Aorta (tissue), 5 donors: ENCODE measurements at regions not wholly inside any gene's neighbourhood (a gene's known extent, or its start where the extent isn't known, plus 50 kb on each side); places are given as distances from the start of the nearest gene placed in this dataset.

Experiments used
- ATAC-seq: fragments of 200-7000 bp; cut with Tn5 transposase; one replicate; pipeline ENCODE4 v1.9.1; 2022; ENCODE audit warnings: moderate library complexity; ENCODE audit not compliant: low FRiP score
- DNase-seq, 2 donors: peaks; one replicate each; pipeline ENCODE4 v3.0.0-alpha.2; 2020
- H3K27ac ChIP-seq, 2 donors: one replicate each; pipeline ENCODE4 v1.5.1; 2013; ENCODE audit warnings: low read length in 2 of 2, mild to moderate bottlenecking in 2 of 2, moderate library complexity in 2 of 2, control low read depth in 1 of 2, inconsistent platforms in 1 of 2, low read depth in 1 of 2
- H3K27me3 ChIP-seq, 2 donors: one replicate each; pipeline ENCODE4 v1.6.1; 2013; ENCODE audit warnings: control low read depth in 1 of 2, low read length in 1 of 2, mild to moderate bottlenecking in 1 of 2, moderate library complexity in 1 of 2; ENCODE audit not compliant: insufficient read depth in 2 of 2, control insufficient read depth in 1 of 2
- H3K36me3 ChIP-seq, 2 donors: one replicate each; pipeline ENCODE4 v1.6.1; 2013; ENCODE audit warnings: control low read depth in 1 of 2, low read length in 1 of 2, mild to moderate bottlenecking in 1 of 2; ENCODE audit not compliant: insufficient read depth in 2 of 2, control insufficient read depth in 1 of 2
- H3K4me1 ChIP-seq, 2 donors: one replicate each; pipeline ENCODE4 v1.6.1; 2013; ENCODE audit warnings: low read length in 2 of 2, control low read depth in 1 of 2, mild to moderate bottlenecking in 1 of 2, moderate library complexity in 1 of 2; ENCODE audit not compliant: insufficient read depth in 2 of 2, control insufficient read depth in 1 of 2
- H3K4me3 ChIP-seq, 2 donors: one replicate each; pipeline ENCODE4 v1.5.1; 2013; ENCODE audit warnings: low read length in 2 of 2, control low read depth in 1 of 2, mild to moderate bottlenecking in 1 of 2
- H3K9me3 ChIP-seq: one replicate; pipeline ENCODE4 v1.6.1; 2013; ENCODE audit warnings: mild to moderate bottlenecking, low read length; ENCODE audit not compliant: control insufficient read depth
- WGBS, 2 donors: extraction: QIAGEN DNeasy Blood & Tissue Kit; methylation state at CpG; one replicate each; pipeline ENCODE4 v1.1.7; 2013; 5-methylcytosine and 5-hydroxymethylcytosine counted together
- intact Hi-C, 2 donors: fragments of 100-400 bp; cut with DNase I; formaldehyde crosslinking; loops; one replicate each; pipeline versions ENCODE4 v1.14.2 to v1.15.0; 2022
- donor health status: healthy with polysubstance abuse.
- donor health status: Bipolar disorder and iron deficiency.
- donor health status: DM: no; HTN: no; CAD: no.
- donor health status: DM: no; HTN: no; CAD: no.
- donor health status: DM: yes; HTN: yes; CAD: no.

DNA sequence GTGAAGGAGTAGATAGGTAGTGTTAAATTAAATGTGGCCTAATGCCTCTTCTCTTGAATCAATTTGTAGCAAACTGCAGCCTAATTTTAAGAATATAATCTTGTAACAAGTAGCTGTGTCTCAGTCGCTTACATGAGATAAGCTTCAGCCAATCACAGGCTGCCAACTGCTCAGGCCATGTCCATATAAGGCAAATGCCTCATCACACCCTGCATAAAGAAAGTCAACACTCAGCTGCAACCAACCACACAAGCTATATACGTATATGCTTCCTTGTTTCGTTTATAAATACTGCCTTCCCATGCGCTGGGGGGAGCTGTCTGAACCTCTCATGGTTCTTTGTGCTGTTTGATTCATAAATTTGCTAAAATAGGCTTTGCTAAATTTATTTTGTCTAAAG, 476.3 kb downstream of the TRIB2 start:
- intact Hi-C loops, result no loop called here
- H3K27ac ChIP-seq, result no peak overlapping the region
- no peaks in the 10 kb centered on the region for H3K9me3 ChIP-seq
- no peak for ATAC-seq
- H3K36me3 ChIP-seq, result no peaks in the 10 kb centered on the region
- H3K4me3 ChIP-seq, result no peak overlapping the region
- no peaks in the 10 kb centered on the region for H3K27me3 ChIP-seq
- H3K4me1 ChIP-seq, result no peaks in the 10 kb centered on the region
- 35 to 38% methylated on average over 4 of the region's 4 CpGs for WGBS, 2 donors
- no peak for DNase-seq

- 5 to 9% methylated on average over 1 of the region's 1 CpG for WGBS, 2 donors
- Histone ChIP-seq H3K4me3 (no peak overlapping the region), H3K4me1 (no peaks in the 10 kb centered on the region), H3K27me3 (no peaks in the 10 kb centered on the region), H3K9me3 (no peaks in the 10 kb centered on the region), H3K27ac (no peak overlapping the region), H3K36me3 (no peaks in the 10 kb centered on the region)
- ATAC-seq (no peak), DNase-seq (no peak)
- intact Hi-C loops, result no loop called here
Measured at GRCh38 chr2:13193900-13194299, 477.2 kb downstream of the TRIB2 start.

DNA sequence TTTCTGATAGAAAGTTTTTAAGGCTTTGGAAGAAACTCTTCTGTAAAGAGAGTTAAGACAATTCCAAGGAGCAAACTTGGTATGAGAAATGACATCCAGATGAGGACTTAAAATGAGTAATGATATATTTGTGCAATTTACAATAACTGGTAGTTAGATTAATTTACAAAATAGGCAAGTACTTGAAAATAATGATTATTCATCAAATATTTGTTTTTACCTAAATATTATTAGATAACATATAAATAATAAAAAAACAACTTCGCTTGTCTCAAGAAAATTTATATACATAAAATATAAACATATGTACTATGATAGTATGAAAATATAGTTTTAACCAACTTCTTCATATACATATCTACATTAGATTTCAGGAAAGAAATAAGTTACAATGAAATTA, 478.5 kb downstream of the TRIB2 start:
- no peaks in the 10 kb centered on the region for H3K36me3 ChIP-seq
- no peaks in the 10 kb centered on the region for H3K27me3 ChIP-seq
- no peak overlapping the region for H3K4me3 ChIP-seq
- no peaks in the 10 kb centered on the region for H3K4me1 ChIP-seq
- no peak for DNase-seq
- intact Hi-C loops, result no loop called here
- 83 to 91% methylated on average over 1 of the region's 1 CpG for WGBS, 2 donors
- H3K27ac ChIP-seq, result no peak overlapping the region
- H3K9me3 ChIP-seq, result no peaks in the 10 kb centered on the region
- no peak for ATAC-seq

DNA sequence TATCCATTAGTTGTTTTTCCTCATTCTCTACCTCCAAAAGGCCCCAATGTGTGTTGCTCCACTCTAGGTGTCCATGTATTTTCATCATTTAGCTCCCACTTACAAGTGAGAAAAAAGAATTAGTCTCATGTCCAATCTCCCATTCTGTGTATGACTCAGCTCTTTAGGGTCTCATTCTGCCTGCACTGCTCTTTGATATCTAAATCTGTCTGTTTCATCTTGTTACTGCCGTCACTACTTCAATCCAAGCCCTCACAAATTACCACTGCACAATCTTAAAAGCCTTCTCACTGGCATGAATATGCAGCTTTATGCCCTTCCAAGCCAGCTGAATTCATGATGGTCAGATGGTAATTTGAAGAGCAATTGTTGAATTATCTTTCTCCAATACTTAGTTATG, 480.5 kb downstream of the TRIB2 start:
- intact Hi-C loops, result no loop called here
- no peak for DNase-seq
- Histone ChIP-seq H3K4me1 (no peaks in the 10 kb centered on the region), H3K27ac (no peak overlapping the region), H3K4me3 (no peak overlapping the region), H3K27me3 (no peaks in the 10 kb centered on the region), H3K36me3 (no peaks in the 10 kb centered on the region), H3K9me3 (no peaks in the 10 kb centered on the region)
- 46 to 48% methylated on average over 1 of the region's 1 CpG for WGBS, 2 donors
- no peak for ATAC-seq

DNA sequence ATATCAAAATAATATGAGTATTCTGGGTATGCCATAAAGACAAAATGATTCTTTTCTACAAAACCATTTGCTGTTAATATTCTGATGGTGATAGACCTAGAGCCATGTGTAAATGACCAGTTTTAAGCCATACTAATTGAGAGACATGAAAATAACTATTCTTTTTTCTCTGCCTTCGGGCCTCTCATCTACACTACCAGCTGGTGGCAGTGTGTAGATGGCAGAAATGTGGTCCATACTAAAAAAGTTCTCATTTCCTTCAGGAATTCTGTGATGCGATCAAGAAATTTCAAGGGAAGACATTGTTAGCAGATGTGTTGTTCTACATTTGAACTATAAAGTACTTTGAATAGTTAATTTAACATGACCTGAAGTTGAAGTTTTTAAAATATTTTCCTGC, 485.2 kb downstream of the TRIB2 start:
- no peak overlapping the region for H3K4me3 ChIP-seq
- DNase-seq (no peak), ATAC-seq (no peak)
- no peaks in the 10 kb centered on the region for H3K36me3 ChIP-seq
- intact Hi-C loops, result no loop called here
- no peak overlapping the region for H3K27ac ChIP-seq
- H3K27me3 ChIP-seq, result no peaks in the 10 kb centered on the region
- 67 to 70% methylated on average over 2 of the region's 2 CpGs for WGBS, 2 donors
- no peaks in the 10 kb centered on the region for H3K4me1 ChIP-seq
- no peaks in the 10 kb centered on the region for H3K9me3 ChIP-seq

- Histone ChIP-seq H3K4me1 (no peaks in the 10 kb centered on the region), H3K4me3 (no peak overlapping the region), H3K9me3 (peaks cover 1% of the 10 kb centered on the region), H3K27ac (no peak overlapping the region), H3K27me3 (no peaks in the 10 kb centered on the region), H3K36me3 (no peaks in the 10 kb centered on the region)
- DNase-seq (no peak), ATAC-seq (no peak)
- intact Hi-C loops, result no loop called here
Measured at GRCh38 chr2:13212115-13212514, 495.4 kb downstream of the TRIB2 start.

DNA sequence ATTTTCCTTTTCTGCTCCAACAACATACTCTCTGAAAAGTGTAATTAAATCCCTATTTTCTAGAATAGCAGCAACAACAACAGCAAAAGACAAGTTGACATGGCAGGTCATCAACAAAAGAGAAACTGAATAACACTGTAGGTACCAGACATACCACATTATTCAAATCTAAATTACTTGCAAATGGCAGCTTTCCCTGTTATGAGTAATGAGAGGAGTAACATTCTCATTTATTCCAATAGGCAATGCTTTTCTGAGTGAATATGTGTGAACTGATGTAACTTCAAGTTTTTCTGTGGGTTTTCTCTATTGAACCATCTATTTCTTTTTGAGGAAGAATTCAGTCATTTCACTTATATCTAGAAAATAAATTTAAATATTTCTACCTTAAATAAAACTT, 501.5 kb downstream of the TRIB2 start:
- no peak for ATAC-seq
- Histone ChIP-seq H3K4me1 (no peaks in the 10 kb centered on the region), H3K36me3 (no peaks in the 10 kb centered on the region), H3K9me3 (peaks cover 3% of the 10 kb centered on the region), H3K4me3 (no peak overlapping the region), H3K27me3 (no peaks in the 10 kb centered on the region), H3K27ac (no peak overlapping the region)
- DNase-seq, result no peak
- intact Hi-C loops, result no loop called here

- no peak overlapping the region for H3K27ac ChIP-seq
- peaks cover 1% of the 10 kb centered on the region for H3K9me3 ChIP-seq
- no peaks in the 10 kb centered on the region for H3K27me3 ChIP-seq
- no peaks in the 10 kb centered on the region for H3K4me1 ChIP-seq
- DNase-seq (no peak), ATAC-seq (no peak)
- no peak overlapping the region for H3K4me3 ChIP-seq
- no peaks in the 10 kb centered on the region for H3K36me3 ChIP-seq
- intact Hi-C loops, result loop anchor here in 1 of 2 donors (10.0 kb wide), 1 partner anchor 1333 kb away; no protein-coding TSS in a partner anchor
- WGBS, 2 donors, result 60 to 64% methylated on average over 5 of the region's 5 CpGs
Measured at GRCh38 chr2:13227578-13227977, 510.8 kb downstream of the TRIB2 start.

DNA sequence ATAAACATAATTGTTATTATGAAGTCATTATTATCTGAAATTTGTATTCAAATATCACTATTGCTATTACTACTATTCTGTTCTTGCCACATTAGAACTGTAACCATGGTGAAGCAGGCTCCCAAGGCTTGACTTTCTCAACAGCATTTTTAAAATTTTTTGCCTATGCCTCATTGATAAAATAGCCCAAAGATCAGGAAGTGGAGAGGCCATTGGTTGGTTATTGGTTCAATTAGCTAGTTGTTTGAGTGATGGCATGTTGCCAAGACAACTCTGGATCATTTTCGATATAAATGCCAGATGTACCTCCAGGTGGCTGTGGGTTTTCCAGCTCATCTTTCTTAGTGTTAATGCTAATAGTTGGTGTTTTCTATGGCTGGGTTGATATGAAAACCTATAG, 513.5 kb downstream of the TRIB2 start:
- no peaks in the 10 kb centered on the region for H3K36me3 ChIP-seq
- intact Hi-C loops, result no loop called here
- DNase-seq (no peak), ATAC-seq (no peak)
- H3K27me3 ChIP-seq, result no peaks in the 10 kb centered on the region
- no peaks in the 10 kb centered on the region for H3K4me1 ChIP-seq
- H3K4me3 ChIP-seq, result no peak overlapping the region
- WGBS, 2 donors, result 74 to 75% methylated on average over 1 of the region's 1 CpG
- H3K27ac ChIP-seq, result no peak overlapping the region
- no peaks in the 10 kb centered on the region for H3K9me3 ChIP-seq

- intact Hi-C loops, result no loop called here
- DNase-seq (no peak), ATAC-seq (no peak)
- no peak overlapping the region for H3K27ac ChIP-seq
- H3K36me3 ChIP-seq, result no peaks in the 10 kb centered on the region
- no peaks in the 10 kb centered on the region for H3K4me1 ChIP-seq
- no peaks in the 10 kb centered on the region for H3K27me3 ChIP-seq
- H3K4me3 ChIP-seq, result no peak overlapping the region
- H3K9me3 ChIP-seq, result no peaks in the 10 kb centered on the region
Measured at GRCh38 chr2:13240061-13240460, 523.3 kb downstream of the TRIB2 start.
